ENCODE measurements at regions not wholly inside any gene's neighbourhood (a gene's known extent, or its start where the extent isn't known, plus 50 kb on each side); places are given as distances from the start of the nearest gene placed in this dataset.

- TF ChIP-seq, protein P1, sequence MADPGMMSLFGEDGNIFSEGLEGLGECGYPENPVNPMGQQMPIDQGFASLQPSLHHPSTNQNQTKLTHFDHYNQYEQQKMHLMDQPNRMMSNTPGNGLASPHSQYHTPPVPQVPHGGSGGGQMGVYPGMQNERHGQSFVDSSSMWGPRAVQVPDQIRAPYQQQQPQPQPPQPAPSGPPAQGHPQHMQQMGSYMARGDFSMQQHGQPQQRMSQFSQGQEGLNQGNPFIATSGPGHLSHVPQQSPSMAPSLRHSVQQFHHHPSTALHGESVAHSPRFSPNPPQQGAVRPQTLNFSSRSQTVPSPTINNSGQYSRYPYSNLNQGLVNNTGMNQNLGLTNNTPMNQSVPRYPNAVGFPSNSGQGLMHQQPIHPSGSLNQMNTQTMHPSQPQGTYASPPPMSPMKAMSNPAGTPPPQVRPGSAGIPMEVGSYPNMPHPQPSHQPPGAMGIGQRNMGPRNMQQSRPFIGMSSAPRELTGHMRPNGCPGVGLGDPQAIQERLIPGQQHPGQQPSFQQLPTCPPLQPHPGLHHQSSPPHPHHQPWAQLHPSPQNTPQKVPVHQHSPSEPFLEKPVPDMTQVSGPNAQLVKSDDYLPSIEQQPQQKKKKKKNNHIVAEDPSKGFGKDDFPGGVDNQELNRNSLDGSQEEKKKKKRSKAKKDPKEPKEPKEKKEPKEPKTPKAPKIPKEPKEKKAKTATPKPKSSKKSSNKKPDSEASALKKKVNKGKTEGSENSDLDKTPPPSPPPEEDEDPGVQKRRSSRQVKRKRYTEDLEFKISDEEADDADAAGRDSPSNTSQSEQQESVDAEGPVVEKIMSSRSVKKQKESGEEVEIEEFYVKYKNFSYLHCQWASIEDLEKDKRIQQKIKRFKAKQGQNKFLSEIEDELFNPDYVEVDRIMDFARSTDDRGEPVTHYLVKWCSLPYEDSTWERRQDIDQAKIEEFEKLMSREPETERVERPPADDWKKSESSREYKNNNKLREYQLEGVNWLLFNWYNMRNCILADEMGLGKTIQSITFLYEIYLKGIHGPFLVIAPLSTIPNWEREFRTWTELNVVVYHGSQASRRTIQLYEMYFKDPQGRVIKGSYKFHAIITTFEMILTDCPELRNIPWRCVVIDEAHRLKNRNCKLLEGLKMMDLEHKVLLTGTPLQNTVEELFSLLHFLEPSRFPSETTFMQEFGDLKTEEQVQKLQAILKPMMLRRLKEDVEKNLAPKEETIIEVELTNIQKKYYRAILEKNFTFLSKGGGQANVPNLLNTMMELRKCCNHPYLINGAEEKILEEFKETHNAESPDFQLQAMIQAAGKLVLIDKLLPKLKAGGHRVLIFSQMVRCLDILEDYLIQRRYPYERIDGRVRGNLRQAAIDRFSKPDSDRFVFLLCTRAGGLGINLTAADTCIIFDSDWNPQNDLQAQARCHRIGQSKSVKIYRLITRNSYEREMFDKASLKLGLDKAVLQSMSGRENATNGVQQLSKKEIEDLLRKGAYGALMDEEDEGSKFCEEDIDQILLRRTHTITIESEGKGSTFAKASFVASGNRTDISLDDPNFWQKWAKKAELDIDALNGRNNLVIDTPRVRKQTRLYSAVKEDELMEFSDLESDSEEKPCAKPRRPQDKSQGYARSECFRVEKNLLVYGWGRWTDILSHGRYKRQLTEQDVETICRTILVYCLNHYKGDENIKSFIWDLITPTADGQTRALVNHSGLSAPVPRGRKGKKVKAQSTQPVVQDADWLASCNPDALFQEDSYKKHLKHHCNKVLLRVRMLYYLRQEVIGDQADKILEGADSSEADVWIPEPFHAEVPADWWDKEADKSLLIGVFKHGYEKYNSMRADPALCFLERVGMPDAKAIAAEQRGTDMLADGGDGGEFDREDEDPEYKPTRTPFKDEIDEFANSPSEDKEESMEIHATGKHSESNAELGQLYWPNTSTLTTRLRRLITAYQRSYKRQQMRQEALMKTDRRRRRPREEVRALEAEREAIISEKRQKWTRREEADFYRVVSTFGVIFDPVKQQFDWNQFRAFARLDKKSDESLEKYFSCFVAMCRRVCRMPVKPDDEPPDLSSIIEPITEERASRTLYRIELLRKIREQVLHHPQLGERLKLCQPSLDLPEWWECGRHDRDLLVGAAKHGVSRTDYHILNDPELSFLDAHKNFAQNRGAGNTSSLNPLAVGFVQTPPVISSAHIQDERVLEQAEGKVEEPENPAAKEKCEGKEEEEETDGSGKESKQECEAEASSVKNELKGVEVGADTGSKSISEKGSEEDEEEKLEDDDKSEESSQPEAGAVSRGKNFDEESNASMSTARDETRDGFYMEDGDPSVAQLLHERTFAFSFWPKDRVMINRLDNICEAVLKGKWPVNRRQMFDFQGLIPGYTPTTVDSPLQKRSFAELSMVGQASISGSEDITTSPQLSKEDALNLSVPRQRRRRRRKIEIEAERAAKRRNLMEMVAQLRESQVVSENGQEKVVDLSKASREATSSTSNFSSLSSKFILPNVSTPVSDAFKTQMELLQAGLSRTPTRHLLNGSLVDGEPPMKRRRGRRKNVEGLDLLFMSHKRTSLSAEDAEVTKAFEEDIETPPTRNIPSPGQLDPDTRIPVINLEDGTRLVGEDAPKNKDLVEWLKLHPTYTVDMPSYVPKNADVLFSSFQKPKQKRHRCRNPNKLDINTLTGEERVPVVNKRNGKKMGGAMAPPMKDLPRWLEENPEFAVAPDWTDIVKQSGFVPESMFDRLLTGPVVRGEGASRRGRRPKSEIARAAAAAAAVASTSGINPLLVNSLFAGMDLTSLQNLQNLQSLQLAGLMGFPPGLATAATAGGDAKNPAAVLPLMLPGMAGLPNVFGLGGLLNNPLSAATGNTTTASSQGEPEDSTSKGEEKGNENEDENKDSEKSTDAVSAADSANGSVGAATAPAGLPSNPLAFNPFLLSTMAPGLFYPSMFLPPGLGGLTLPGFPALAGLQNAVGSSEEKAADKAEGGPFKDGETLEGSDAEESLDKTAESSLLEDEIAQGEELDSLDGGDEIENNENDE (IDR thresholded peaks at IDR 0.05; ENCODE audit: insufficient replicate concordance, low read length): no peak
- TF ChIP-seq RAD21 (IDR thresholded peaks at IDR 0.05 in 1 of 2, conservative IDR thresholded peaks at IDR 0.05 in 1 of 2; ENCODE audit: low read depth in 2 of 2, low read length in 2 of 2) (no peak), CTCF (IDR thresholded peaks at IDR 0.05; ENCODE audit: control extremely low read depth in 1 of 3, insufficient read depth in 1 of 3, low read depth in 1 of 3, low read length in 3 of 3) (no peak), SIX5 (IDR thresholded peaks at IDR 0.05; ENCODE audit: low read depth, low read length) (no peak), TEAD4 (IDR thresholded peaks at IDR 0.05; ENCODE audit: low read depth, low read length) (no peak), MAFK (IDR thresholded peaks at IDR 0.05; ENCODE audit: low read depth, low read length) (no peak), KDM5A (IDR thresholded peaks at IDR 0.05; ENCODE audit: low read length) (no peak), EGR1 (IDR thresholded peaks at IDR 0.05; ENCODE audit: borderline replicate concordance, low read depth, low read length) (no peak), FOSL1 (IDR thresholded peaks at IDR 0.05; ENCODE audit: insufficient read depth, low read depth, low read length) (no peak), TCF12 (IDR thresholded peaks at IDR 0.05; ENCODE audit: low read depth, low read length) (no peak)
These were observed 540.3 kb downstream of the INHBA start (continued) for GRCh38 chr7:41162612-41163011.
